ENCODE measurements at regions not wholly inside any gene's neighbourhood (a gene's known extent, or its start where the extent isn't known, plus 50 kb on each side); places are given as distances from the start of the nearest gene placed in this dataset.

GRCh38 chr3:59288951-59289350 is 239.1 kb upstream of the CFAP20DC start:
- DNase-seq (ENCODE audit: low spot score), result no peak
- TF ChIP-seq CTCF (IDR thresholded peaks at IDR 0.05; ENCODE audit: extremely low read depth, missing control alignments), result no peak

- TF ChIP-seq CTCF (IDR thresholded peaks at IDR 0.05; ENCODE audit: extremely low read depth, missing control alignments), result no peak
- DNase-seq (ENCODE audit: low spot score), result no peak
Observed at GRCh38 chr3:59286791-59287531, 237.1 kb upstream of the CFAP20DC start.

- no peak for DNase-seq (ENCODE audit: low spot score)
- no peak for TF ChIP-seq CTCF (IDR thresholded peaks at IDR 0.05; ENCODE audit: extremely low read depth, missing control alignments)
Observed at GRCh38 chr3:59285560-59285959, 235.7 kb upstream of the CFAP20DC start.

GRCh38 chr3:59284926-59285325 is 235.1 kb upstream of the CFAP20DC start:
- TF ChIP-seq CTCF (IDR thresholded peaks at IDR 0.05; ENCODE audit: extremely low read depth, missing control alignments), result no peak
- no peak for DNase-seq (ENCODE audit: low spot score)

- no peak for TF ChIP-seq CTCF (IDR thresholded peaks at IDR 0.05; ENCODE audit: extremely low read depth, missing control alignments)
- no peak for DNase-seq (ENCODE audit: low spot score)
Observed at GRCh38 chr3:59280113-59280512, 230.3 kb upstream of the CFAP20DC start.

GRCh38 chr3:59277816-59278215 is 228.0 kb upstream of the CFAP20DC start:
- TF ChIP-seq CTCF (IDR thresholded peaks at IDR 0.05; ENCODE audit: extremely low read depth, missing control alignments), result no peak
- no peak for DNase-seq (ENCODE audit: low spot score)

GRCh38 chr3:59277201-59277600 is 227.4 kb upstream of the CFAP20DC start:
- DNase-seq (ENCODE audit: low spot score), result no peak
- no peak for TF ChIP-seq CTCF (IDR thresholded peaks at IDR 0.05; ENCODE audit: extremely low read depth, missing control alignments)

All from GM20000 (cell line).